ENCODE measurements at regions not wholly inside any gene's neighbourhood (a gene's known extent, or its start where the extent isn't known, plus 50 kb on each side); places are given as distances from the start of the nearest gene placed in this dataset.

GRCh38 chr9:78607853-78608252 is 310.9 kb downstream of the PSAT1 start:
- TF ChIP-seq, protein P1, sequence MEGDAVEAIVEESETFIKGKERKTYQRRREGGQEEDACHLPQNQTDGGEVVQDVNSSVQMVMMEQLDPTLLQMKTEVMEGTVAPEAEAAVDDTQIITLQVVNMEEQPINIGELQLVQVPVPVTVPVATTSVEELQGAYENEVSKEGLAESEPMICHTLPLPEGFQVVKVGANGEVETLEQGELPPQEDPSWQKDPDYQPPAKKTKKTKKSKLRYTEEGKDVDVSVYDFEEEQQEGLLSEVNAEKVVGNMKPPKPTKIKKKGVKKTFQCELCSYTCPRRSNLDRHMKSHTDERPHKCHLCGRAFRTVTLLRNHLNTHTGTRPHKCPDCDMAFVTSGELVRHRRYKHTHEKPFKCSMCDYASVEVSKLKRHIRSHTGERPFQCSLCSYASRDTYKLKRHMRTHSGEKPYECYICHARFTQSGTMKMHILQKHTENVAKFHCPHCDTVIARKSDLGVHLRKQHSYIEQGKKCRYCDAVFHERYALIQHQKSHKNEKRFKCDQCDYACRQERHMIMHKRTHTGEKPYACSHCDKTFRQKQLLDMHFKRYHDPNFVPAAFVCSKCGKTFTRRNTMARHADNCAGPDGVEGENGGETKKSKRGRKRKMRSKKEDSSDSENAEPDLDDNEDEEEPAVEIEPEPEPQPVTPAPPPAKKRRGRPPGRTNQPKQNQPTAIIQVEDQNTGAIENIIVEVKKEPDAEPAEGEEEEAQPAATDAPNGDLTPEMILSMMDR (IDR thresholded peaks at IDR 0.05): no peak
- TF ChIP-seq EZH2 (IDR thresholded peaks at IDR 0.05): no peak
